NCI-H1105 treated with DMSO at 0.1 percent for 48 hours (cell line): ENCODE measurements at regions not wholly inside any gene's neighbourhood (a gene's known extent, or its start where the extent isn't known, plus 50 kb on each side); places are given as distances from the start of the nearest gene placed in this dataset.
"Not testable (repeated sequence)": the region's sequence is repeated elsewhere in the genome, so short reads cannot be mapped to it uniquely, and the experiment has no call there.

Experiments used
- DNase-seq: peaks from one replicate; lab custom pipeline; 2025; lab: John Stamatoyannopoulos, UW

- no peak for DNase-seq
These were observed 72.9 kb upstream of the SNTG2 start for GRCh38 chr2:877747-878146.

GRCh38 chr2:875687-876615, 74.7 kb upstream of the SNTG2 start:
- no peak for DNase-seq

- no peak for DNase-seq
These were observed 76.7 kb upstream of the SNTG2 start for GRCh38 chr2:873651-874580.

- DNase-seq, result no peak
These were observed 77.6 kb upstream of the SNTG2 start for GRCh38 chr2:873027-873426.

GRCh38 chr2:871926-872680, 78.5 kb upstream of the SNTG2 start:
- no peak for DNase-seq

- DNase-seq, result no peak
These were observed 79.4 kb upstream of the SNTG2 start for GRCh38 chr2:871175-871727.

- DNase-seq, result no peak
These were observed 80.2 kb upstream of the SNTG2 start for GRCh38 chr2:870426-870825.

GRCh38 chr2:869894-870293, 80.8 kb upstream of the SNTG2 start:
- no peak for DNase-seq

GRCh38 chr2:869357-869871, 81.2 kb upstream of the SNTG2 start:
- no peak for DNase-seq

GRCh38 chr2:868857-869256, 81.8 kb upstream of the SNTG2 start:
- DNase-seq, result not testable (repeated sequence)

- no peak for DNase-seq
These were observed 83.4 kb upstream of the SNTG2 start for GRCh38 chr2:867296-867695.

- no peak for DNase-seq
These were observed 83.8 kb upstream of the SNTG2 start for GRCh38 chr2:866887-867286.

GRCh38 chr2:866009-866680, 84.5 kb upstream of the SNTG2 start:
- no peak for DNase-seq

- DNase-seq, result no peak
These were observed 86.0 kb upstream of the SNTG2 start for GRCh38 chr2:864501-865106.

GRCh38 chr2:863732-864450, 86.8 kb upstream of the SNTG2 start:
- DNase-seq, result no peak

GRCh38 chr2:862731-863466, 87.8 kb upstream of the SNTG2 start:
- DNase-seq, result no peak

- DNase-seq, result no peak
These were observed 88.3 kb upstream of the SNTG2 start for GRCh38 chr2:862355-862687.

GRCh38 chr2:861655-862354, 88.8 kb upstream of the SNTG2 start:
- no peak for DNase-seq
